GM21526 (cell line): ENCODE measurements at regions not wholly inside any gene's neighbourhood (a gene's known extent, or its start where the extent isn't known, plus 50 kb on each side); places are given as distances from the start of the nearest gene placed in this dataset.

Source experiments
- ATAC-seq: cut with Tn5 transposase; IDR thresholded peaks from one replicate; pipeline ENCODE4 v1.9.1; 2021; ENCODE audit warnings: moderate library complexity; ENCODE audit not compliant: unreplicated experiment, low FRiP score

GRCh38 chr22:49554296-49554625 lies 273.4 kb downstream of the BRD1 start:
- ATAC-seq, result no peak

- ATAC-seq, result no peak
These were observed 274.0 kb downstream of the BRD1 start for GRCh38 chr22:49553518-49554295.

GRCh38 chr22:49553076-49553475 lies 274.6 kb downstream of the BRD1 start:
- ATAC-seq, result no peak

GRCh38 chr22:49551897-49552614 lies 275.6 kb downstream of the BRD1 start:
- ATAC-seq, result no peak

GRCh38 chr22:49551446-49551845 lies 276.2 kb downstream of the BRD1 start:
- ATAC-seq, result no peak

GRCh38 chr22:49550766-49551362 lies 276.8 kb downstream of the BRD1 start:
- no peak for ATAC-seq

- ATAC-seq, result no peak
These were observed 277.6 kb downstream of the BRD1 start for GRCh38 chr22:49550141-49550430.

GRCh38 chr22:49549256-49550140 lies 278.2 kb downstream of the BRD1 start:
- no peak for ATAC-seq

- ATAC-seq, result no peak
These were observed 279.1 kb downstream of the BRD1 start for GRCh38 chr22:49548356-49549202.

GRCh38 chr22:49547751-49548239 lies 279.9 kb downstream of the BRD1 start:
- no peak for ATAC-seq

GRCh38 chr22:49546811-49547585 lies 280.7 kb downstream of the BRD1 start:
- ATAC-seq, result no peak

GRCh38 chr22:49545606-49546005 lies 282.1 kb downstream of the BRD1 start:
- ATAC-seq, result no peak

GRCh38 chr22:49544286-49544685 lies 283.4 kb downstream of the BRD1 start:
- ATAC-seq, result no peak

- ATAC-seq, result no peak
These were observed 283.8 kb downstream of the BRD1 start for GRCh38 chr22:49543876-49544275.

GRCh38 chr22:49541693-49542230 lies 285.9 kb downstream of the BRD1 start:
- no peak for ATAC-seq

- no peak for ATAC-seq
These were observed 286.6 kb downstream of the BRD1 start for GRCh38 chr22:49540913-49541692.

- ATAC-seq, result no peak
These were observed 287.4 kb downstream of the BRD1 start for GRCh38 chr22:49540084-49540912.
